HG03064 (cell line): ENCODE measurements at regions not wholly inside any gene's neighbourhood (a gene's known extent, or its start where the extent isn't known, plus 50 kb on each side); places are given as distances from the start of the nearest gene placed in this dataset.

Experiments used
- ATAC-seq: cut with Tn5 transposase; IDR thresholded peaks from one replicate; pipeline ENCODE4 v1.9.1; 2021; ENCODE audit warnings: low read depth; ENCODE audit not compliant: unreplicated experiment

DNA sequence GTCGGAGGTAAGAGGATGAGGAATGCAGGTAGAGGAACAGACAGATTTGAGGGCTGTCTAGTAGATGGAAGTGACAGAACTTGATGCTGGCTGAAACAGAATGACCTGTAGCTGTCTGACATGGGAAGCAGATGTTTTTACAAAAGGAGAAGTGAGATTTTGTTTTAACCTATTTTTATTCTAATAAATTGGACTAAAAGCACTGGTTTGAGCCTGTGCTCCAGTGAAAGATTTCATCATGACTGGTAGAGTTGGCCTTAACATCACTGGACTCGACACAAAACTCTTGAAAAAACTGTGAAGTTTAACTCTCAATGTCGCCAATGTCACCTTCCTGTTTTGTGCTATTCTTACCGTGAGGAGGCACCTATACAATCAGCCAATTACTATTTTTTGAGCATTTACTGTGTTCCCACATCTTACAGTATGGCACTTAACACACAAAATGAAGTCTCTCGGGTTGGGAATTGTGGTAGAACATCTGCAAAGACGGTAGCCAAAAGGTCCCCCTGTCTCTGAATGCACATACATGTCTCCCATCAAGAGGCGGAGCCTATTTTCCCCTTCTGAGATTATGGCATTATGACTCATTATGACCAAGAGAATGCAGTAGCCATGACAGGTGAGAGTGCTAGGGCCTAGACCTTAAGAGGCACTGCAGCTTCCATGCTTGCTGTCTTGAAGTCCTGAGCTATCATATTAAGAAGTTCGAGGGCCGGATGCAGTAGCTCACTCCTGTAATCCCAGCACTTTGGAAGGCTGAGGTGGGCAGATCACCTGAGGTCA, 93.2 kb downstream of the FOXF2 start:
- peak; percentile 64 for ATAC-seq

DNA sequence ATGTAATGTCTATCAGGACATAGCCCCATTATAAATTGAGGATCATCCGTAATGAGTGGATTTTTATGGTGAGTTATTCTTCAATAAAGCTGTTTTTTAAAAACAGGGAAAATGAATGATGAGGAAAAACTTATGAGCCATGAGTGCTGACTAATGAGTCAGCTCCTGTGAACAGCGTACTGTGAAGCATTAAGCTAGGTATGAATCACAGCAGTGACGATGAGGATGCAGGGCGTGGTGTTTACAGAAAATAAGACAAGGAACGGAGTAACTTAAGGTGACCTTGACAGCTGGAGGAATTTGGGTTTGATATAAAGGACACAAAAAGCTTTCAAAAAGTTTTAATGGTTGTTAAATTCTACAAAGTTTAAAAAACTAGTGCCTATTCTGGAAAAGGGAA, 96.3 kb downstream of the FOXF2 start:
- no peak for ATAC-seq

DNA sequence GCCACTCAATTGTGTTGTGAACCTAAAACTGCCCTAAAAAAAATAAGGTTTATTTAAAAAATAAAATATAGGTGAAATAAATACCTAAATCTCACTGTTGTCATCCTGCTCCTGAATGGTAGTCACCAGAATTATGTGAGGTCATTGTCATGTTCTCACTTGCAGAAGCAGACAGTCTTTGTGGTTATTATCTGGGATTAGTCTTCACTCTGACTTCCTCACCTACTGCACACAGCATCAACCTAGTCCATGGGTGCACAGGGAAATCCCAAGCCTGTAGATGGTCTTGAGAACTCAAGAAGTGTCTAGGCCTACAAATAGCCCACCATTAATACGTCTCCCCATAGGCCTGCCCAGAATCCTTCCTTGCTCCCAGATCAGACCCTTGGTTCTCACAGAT, 97.0 kb downstream of the FOXF2 start:
- ATAC-seq, result no peak

DNA sequence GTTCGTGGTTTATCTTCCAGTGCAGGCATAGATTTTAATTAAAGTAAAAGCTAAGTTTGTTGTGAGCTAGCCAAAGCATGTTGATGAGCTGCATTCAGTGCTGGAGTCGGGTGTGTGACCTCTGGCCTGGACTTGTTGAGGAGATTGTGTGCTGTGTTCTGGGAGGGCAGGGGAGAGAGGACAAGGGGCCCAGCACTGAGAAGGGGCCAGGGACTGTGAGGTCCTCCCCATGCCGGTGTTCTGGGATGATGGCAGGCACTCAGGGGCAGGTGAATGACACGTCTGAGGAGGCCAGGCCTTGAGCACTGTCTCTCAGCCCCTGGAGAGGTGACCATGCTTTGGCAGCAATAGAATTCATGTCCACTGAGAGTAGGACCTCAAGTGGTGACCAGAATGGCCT, 97.9 kb downstream of the FOXF2 start:
- ATAC-seq, result no peak

DNA sequence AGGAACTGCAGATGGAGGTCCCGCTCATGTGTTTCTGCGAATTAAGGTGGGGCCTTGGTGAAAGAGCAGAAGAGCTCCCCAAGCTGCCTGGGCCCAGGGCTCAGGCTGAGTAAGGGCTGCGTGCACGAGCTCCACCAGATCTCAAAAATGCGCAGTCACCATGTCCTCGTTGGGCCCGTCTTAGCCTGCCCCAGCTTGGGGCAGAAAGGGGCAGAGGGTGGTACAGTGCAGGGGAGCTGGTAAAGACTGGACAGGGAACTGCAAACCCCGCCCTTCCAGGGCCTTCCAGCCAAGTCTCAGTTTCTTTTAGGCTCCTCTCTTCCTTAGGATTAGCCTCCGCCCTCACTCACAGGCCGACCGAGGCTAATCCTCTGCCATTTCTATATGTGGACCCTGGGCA, 101.6 kb downstream of the FOXF2 start:
- no peak for ATAC-seq

DNA sequence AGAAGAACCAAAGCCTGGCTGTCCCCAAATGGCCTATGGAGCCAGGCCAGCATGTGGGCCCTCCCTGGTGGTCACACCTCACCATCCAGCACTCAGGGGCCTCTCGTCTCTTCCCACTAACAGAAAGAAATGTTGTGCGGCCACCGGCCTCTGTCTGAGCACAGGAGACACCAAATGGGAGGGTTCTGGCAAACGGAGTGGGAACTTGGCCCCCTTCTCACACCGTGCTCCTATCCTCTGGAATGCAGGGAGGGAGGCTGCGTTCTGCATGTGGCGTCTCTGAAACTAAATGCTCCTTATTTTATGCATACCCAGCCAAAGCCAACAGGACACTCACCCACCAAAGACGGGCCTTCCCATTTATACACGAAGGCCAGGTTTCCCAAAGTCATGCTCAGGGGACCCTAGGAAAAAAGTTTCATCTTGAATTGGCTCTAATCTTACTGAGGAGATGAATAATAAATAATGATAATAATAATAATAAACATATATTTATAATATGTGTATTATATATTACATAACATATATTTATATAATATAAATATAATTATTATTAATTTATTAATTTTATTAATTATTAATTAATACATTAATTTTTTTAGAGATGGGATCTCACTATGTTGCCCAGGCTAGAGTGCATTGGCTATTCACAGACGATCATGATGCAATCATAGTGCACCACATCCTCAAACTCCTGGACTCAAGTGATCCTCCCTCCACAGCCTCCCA, 102.4 kb downstream of the FOXF2 start:
- ATAC-seq, result no peak

DNA sequence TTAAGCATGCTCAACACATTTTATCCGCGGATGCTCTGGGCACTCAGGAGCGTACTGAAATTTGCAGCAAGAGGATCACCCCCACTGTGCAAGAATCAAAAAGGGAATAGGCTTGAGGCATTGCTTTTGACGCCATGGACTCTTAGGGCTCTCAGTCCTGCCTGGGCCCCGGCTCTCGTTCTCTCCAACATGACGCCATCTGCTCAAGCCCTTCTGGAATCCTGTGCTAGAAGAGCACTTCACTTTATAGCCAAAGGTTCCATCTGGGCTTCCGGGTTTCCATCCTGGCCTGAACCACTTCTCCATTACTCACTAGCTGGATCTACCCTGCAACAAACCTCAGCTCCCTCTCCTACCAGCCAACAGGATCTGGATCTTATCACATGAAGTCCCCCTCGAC, 105.3 kb downstream of the FOXF2 start:
- no peak for ATAC-seq

DNA sequence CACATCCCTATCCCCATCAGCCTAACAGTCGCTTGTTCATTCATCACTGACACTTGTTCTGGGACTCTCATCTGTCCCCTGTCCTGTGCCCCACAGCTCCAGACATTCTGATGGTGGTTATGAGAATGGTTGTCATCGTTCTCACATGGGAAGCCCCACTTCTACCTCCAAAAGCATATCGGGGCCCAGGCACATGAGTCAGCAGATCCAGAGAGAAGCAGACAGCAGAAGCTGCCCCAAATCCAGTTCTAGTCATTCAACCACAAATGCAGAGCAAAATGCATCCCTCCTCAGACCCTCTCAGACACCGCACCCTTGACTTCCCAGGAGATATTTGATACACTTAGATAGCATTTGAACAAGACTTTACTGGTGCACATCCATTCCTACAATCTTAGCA, 106.0 kb downstream of the FOXF2 start:
- ATAC-seq, result no peak

DNA sequence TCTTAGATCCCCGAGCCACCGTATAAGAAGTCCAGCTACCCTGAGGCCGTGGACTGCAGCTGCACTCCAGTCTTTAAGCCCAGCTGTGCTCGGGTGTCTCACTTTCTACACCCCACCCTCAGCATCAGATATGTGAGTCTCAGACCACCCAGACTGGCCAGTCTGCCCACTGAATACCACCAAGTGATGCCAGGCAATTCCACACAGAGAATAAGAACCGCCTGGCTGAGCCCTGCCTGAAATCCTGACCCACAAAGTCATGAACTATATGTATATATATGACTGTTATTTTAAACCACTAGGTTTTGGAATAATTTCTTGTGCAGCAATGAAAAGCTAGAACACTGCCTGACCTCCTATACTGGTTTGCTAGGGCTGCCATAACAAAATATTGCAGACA, 106.7 kb downstream of the FOXF2 start:
- ATAC-seq, result no peak

DNA sequence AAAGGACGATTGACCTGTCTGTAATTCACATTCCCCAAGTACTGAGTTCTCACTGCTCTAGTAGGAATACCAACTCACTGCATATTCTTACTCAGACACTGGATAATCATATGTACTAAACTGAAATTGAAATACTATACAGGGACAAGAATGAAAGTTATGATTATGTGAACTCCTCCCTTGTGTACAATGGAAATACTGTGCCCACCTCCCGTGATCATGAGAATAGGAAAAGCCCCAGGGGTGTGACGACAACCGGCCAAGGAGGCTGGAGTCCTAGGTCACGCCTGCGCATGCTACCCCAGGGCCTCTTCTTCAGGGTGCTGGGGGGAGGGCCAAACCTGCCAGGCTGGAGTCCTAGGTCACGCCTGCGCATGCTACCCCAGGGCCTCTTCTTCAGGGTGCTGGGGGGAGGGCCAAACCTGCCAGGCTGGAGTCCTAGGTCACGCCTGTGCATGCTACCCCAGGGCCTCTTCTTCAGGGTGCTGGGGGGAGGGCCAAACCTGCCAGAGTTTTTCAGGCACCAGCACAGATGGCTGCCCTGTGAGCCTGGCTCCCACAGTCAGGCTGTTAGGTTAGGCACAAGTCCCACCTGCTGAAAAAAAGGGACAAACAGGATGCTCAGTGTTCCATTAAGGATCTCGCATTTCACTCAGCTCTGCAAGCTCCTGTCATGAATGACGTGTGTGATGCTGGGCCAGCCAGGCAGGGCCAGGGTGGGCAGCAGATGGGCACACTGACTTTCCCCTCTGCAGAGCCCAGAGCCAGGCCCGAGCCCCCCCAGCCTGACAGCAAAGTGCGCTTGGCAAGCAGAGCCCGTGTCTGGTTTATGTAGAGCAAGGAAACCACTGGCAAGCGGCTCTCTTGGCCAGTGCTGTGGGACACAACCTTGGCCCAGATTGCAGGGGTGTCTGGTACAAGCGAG, 107.7 kb downstream of the FOXF2 start:
- no peak for ATAC-seq

DNA sequence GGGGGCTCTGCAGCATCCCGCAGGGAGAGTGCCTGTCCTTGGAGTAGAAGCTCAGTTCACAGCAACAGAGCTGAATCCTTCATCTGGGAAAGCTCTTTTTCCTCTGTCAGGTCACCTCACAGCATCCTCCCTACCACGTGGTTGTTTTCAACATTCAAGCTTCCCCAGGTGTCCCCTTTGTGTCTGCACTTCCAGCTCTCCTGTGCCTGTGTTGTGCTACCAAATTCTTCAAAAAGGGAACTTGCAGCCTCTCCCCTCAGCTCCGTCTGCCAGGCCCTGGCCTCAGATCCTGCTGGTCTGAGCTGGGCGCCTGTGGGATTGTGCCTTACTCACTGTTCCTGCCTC, 108.4 kb downstream of the FOXF2 start:
- ATAC-seq, result no peak

DNA sequence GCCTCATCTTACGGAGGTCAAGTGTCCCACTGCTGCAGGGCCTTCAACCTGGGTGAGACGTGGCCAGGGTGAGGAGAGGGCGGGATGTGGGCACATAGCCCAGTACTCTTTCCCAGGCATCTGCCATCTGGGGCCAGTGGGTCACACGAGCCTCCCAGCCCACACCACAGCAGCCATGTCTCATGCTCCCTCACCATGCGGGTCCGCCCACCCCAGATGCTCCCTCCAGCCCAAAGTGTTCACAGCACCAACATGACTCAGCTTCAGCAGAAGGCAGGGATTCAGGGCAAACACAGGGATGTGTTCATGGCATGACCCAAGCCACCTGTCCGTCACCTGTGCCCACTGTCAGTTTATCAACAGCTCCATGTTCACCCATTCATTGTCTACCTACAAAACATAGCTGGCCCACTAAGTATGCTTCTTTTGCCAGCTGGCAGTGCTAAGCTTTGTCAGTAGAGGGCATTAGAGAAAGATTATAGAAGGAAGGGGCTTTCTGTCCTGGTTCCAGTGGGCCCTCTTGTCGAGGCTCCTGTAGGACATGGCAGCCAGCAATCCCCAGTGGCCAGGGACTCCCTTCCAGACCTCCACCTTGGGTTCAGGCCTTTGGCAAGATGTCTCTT, 109.2 kb downstream of the FOXF2 start:
- ATAC-seq, result no peak

DNA sequence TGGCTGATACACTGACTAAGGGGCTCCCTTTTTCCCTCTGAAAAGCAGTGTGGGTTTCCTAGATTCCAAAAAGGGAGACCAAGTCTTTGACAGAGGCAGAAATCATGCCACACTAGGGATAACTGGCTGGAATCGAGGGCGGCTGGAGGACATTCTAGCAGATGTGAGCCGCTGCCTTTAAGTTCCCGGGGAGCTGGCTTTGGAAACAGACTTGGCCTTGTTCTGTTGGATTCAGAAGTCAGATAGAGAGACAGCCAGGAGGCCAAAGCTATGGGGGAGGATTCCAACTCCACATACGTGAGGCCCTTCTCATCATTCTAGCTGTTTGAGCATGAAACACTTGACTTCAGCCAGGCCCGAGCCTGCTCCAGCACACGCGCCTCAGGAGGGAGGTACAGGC, 109.9 kb upstream of the FOXC1 start:
- ATAC-seq, result no peak

DNA sequence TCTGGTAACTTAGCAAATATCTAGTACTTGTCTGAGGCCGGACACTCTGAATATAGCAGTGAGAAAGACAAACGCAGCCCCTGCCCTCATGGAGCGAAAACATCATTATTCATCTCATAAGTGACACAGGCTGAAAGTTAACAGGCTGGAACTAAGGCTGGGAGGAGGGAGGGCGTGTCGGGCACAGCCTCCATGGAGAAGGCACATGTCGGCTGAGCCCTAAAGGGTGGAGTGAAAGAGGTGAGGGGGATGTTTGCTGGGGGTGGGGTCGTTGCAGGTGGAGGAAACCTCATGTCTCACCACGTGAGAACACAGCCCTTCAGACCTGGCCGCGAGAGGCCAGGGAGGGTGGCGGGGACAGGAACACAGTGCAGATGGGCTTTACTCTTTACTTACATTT, 108.8 kb upstream of the FOXC1 start:
- ATAC-seq, result no peak

DNA sequence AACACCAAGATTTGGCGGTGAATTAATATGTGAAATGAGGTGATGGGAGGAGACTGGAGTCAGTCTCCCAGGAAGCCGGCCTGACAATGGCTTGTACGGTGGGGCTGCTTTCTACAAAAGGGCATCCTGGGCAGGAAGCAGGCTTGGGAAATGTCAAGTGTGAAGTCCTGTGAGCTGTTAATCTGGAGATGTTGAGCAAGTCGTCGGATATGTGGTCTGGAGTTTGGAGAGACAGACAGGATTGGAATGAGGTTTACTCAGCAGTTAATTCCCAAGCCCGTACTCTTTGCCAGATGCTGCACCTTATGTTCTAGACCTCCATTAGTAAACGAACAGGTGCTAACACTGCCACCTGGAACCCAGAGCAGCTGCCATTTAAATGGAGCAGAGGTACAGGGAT, 107.7 kb upstream of the FOXC1 start:
- ATAC-seq, result no peak

DNA sequence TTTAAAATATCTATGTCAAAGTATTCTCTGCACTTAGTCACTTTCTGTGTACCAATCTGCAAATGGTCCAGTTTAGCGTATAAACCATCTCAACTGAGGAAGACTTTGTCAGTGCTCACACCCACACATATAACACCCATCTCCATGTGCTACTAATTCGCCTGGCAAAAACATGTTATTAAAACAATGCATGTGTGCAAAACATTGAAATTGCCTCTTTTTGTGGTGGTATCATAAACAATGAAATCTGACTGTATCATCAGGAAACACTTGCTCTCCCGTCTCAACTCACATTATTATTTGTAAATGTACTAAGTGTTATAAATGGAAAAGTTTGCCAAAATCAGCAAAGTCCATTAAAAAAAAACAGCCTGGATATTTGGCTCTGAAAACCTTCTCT, 105.9 kb upstream of the FOXC1 start:
- no peak for ATAC-seq

DNA sequence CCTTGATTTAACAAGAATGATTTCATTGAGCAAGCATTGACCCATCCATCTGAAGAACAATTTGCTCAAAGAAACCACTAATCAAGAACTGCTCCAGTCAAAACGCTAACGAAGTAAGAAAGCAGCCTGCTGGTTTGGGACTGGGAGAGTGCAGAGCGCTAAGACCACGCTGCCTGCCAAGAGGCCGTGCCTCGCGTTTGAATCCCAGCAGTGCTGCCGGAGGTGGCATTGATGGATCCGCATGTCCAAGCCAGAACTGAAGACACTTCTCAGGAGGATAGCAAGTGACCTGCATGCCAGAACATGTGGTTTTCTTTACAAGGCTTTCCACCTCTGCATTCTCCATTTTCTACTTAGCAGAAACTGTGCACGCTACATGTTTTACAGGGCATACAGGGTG, 105.2 kb upstream of the FOXC1 start:
- no peak for ATAC-seq

DNA sequence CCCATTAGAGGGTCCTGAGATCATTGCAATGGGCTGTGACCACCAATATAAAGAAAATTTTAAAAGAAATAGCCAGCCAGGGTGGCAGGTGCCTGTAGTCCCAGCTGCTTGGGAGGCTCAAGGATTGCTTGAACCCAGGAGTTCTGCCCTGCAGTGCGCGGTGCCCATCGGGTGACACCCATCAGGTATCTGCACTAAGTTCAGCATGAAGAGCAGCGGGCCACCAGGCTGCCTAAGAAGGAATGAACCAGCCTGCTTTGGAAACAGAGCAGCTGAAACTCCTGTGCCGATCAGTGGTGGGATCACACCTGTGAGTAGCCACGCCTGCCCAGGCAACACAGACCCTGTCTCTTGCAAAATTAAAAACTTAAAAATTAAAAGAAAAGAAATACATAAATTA, 102.5 kb upstream of the FOXC1 start:
- ATAC-seq, result no peak

DNA sequence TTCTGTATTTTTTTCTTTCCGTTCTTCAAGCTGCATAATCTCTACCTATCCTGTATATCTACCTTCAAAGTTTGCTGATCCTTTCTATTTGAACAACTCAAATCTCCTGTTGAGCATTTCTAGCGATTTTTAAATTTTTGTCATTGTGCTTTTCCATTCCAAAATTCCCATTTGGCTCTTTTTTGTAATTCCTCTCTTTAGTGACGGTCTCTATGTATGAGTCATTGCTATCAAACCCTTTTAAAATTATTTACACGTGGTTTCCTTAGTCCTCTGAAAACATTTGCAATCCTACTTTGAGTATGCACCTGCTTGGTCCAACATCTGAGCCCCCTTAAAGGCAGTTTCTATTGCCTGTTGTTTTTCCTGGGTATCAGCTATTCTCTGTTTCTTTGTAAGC, 100.5 kb upstream of the FOXC1 start:
- no peak for ATAC-seq

DNA sequence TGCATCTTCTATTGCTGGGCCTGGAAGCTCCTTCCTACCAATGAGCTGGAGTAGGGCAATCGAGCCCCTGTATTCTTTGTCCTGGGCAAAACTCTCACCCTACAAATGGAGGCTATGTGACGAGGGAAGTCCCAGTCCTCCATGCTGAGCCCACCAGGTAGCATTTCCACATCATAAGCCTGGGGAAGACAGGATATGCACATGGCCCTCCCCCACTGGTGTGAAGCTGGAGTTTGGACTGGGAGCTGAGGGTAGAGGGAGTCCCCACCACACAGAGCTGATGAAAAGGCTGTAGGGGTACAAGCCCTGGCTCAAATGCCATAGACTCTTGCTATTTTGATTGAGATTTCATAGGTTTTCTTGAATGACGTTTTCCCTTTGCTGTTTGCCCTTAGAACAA, 99.5 kb upstream of the FOXC1 start:
- ATAC-seq, result no peak

DNA sequence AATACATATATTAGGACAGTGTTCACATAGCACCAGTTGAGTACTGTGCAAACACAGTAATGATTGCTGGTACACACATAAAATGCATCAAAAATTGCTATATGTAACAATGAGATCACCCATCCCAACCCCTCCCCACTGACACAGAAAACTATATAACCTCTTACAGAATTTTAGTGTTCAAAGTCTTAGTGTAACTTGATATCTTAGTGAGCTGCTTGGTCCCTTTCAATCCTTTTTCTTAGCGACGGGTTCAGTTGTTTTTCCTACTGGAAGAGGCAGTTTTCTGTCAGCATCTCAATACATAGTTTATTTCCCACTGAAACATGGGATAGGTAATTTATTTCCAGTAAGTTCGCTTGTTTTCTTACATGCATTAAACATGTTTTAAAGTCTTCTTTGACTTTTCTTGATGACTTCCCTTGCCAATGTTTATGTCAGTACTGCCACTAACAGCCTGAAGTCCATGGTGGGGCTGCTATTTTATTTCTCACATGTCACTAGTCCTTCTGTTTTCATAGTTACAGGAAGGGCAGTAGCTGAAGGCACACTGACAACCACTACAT, 96.4 kb upstream of the FOXC1 start:
- no peak for ATAC-seq
